Transverse colon (tissue), 4 donors: ENCODE measurements at regions not wholly inside any gene's neighbourhood (a gene's known extent, or its start where the extent isn't known, plus 50 kb on each side); places are given as distances from the start of the nearest gene placed in this dataset.
A peak's percentile ranks its signal among the peaks of the same experiment; 100 is the strongest.

Experiments used
- DNase-seq: peaks from one replicate; pipeline ENCODE4 v3.0.0-alpha.2; 2019
- H3K27ac ChIP-seq, 4 donors: fragments of 200-600 bp; sonication (generic); 2 replicates each; pipeline ENCODE4 v1.5.1; 2016 to 2018; ENCODE audit warnings: inconsistent platforms in 4 of 4
- H3K27me3 ChIP-seq: fragments of 200-600 bp; sonication (generic); 2 replicates; pipeline ENCODE4 v1.5.1; 2017; ENCODE audit warnings: inconsistent platforms
- H3K36me3 ChIP-seq, 4 donors: fragments of 200-600 bp; sonication (generic); 2 replicates each; pipeline ENCODE4 v1.5.1; 2017 to 2019; ENCODE audit warnings: inconsistent platforms in 4 of 4
- H3K4me1 ChIP-seq, 4 donors: fragments of 200-600 bp; sonication (generic); 2 replicates each; pipeline ENCODE4 v1.5.1; 2017 to 2020; ENCODE audit warnings: inconsistent platforms in 4 of 4
- H3K4me3 ChIP-seq, 4 donors: fragments of 200-600 bp; sonication (generic); 1 replicate in 1 of 4; 2 replicates in 3 of 4; pipeline versions ENCODE4 v1.5.1 to v1.6.1; 2017 to 2019; ENCODE audit warnings: inconsistent platforms in 4 of 4
- H3K9me3 ChIP-seq, 2 donors: fragments of 200-600 bp; sonication (generic); 2 replicates each; pipeline ENCODE4 v1.5.1; 2017 to 2019; ENCODE audit warnings: inconsistent platforms in 2 of 2
- EP300 ChIP-seq: sonication (generic); formaldehyde crosslinking; IDR thresholded peaks from one replicate; pipeline ENCODE4 v1.6.1; 2017; ENCODE audit warnings: antibody characterized with exemption, low read depth
- POLR2A ChIP-seq: fragments of 450-650 bp; IDR thresholded peaks from one replicate; pipeline ENCODE4 v1.6.1; 2016; ENCODE audit warnings: antibody characterized with exemption, mild to moderate bottlenecking, moderate library complexity
- POLR2AphosphoS5 ChIP-seq, 3 donors: sonication (generic); formaldehyde crosslinking; IDR thresholded peaks; one replicate each; pipeline ENCODE4 v1.6.1; 2016; ENCODE audit warnings: antibody characterized with exemption in 3 of 3
- WGBS, 2 donors: methylation state at CpG; one replicate each; pipeline ENCODE4 v1.1.5; 2018; ENCODE audit warnings: low coverage in 1 of 2; 5-methylcytosine and 5-hydroxymethylcytosine counted together
- in situ Hi-C, 4 donors: fragments of 200-750 bp; cut with MboI; loops; one replicate each; pipeline versions ENCODE4 v1.15.0 to v1.15.1; 2017; ENCODE audit warnings: low sequenced_read_pairs in 3 of 4, low pct_ligation_motif_present in 1 of 4, low pct_unique_long_range_greater_than_20kb in 1 of 4
- intact Hi-C: fragments of 100-400 bp; cut with DNase I; formaldehyde crosslinking; loops from one replicate; pipeline ENCODE4 v1.15.1; 2023; ENCODE audit warnings: low total_unique reads
- TF ChIP-seq, protein P1 (sequence below), 5 experiments: fragments of 200-600 bp in 3 of 5; fragments of 450-650 bp in 2 of 5; sonication (generic) in 3 of 5; IDR thresholded peaks; 1 replicate in 2 of 5; 2 replicates in 3 of 5; pipeline ENCODE4 v1.5.1; 2016 to 2017; ENCODE audit warnings: antibody characterized with exemption in 5 of 5, inconsistent platforms in 3 of 5, mild to moderate bottlenecking in 2 of 5, moderate library complexity in 1 of 5

DNA sequence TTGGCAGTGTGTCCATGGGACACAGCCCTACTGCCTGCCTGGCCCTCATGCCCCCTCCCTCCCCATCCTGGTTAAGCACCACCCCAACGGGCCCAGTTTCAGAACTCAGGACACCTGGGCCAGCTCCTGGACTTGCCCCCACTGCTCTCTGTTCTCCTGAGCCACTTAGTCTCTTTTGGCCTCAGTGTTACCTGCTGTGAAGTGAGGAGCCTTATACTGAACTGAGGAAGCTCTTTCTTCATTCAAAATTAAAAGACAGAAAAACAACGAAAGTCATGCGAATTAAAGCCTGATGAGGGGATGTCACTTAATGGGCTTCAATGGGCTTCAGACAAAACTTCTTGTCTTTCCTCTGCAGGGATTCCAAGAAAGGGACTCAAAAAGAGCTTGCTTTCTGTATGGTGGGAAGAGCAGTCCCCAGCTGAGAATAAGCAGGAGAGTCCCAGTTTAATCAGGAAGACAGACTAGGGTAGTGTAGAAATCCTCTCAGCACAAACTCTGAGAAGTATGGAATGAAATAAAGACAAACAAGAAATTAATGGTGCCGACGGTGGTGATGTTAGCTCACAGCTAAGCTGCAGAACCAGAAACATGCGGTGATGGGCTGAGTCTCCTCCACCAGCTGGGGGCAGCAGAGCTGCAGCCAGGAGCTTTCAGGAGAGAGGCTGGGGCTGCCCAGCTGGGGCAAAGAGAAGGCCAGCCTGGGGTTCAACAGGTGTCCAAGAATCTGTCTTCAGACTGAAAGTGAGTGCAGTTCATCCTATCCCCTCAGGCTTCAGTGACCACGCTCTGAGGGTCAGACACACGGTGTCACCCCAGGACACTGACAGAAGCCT, 101.0 kb downstream of the GGTLC2 start:
- 29 to 37% methylated on average over 5 to 6 of the region's 8 CpGs for WGBS, 2 donors
- in situ Hi-C loops = no loop called here
- no peak overlapping the region for H3K27ac ChIP-seq

DNA sequence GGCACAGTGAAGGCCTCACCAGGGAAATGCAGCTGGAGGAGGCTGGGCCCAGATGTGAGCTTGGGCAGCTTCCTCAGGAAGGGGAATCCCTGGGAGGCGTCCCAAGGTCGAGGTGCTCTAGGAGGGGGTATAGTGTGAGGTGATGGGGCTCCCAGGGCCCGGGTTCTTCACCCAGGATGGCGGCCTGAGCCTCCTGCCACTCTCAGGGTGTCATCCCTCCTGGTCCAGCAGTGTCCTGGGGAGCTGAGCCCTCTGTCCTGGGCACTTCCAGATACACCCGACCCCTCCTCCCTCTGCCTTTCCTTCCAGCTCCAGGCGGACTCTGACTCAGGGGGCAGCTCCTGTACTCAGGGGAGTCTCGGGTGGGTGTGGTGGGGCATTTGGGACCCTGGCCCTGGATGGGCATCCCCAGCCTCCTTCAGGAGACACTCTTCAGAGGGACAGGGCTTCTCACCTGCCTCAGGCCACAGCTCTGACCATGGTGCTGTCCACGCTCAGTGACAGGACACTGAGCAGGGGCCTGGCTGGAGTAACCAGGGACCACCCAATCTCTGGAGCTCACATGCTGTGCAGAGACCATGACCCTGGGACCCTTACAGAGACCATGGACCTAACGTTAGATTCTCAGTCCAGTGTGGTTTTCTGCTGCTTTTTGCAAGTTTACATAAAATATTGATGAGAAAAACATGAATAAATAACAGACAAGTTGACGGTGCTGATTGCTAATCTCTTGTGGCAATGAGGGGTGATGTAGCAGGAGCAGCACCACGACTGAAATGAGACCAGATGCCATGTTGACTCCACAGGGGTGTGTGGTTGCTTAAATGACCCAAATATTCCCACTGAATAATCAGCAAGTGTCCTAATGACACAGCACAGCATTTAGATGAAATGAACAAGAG, 101.9 kb downstream of the GGTLC2 start:
- Histone ChIP-seq H3K9me3 (no peaks in the 10 kb centered on the region), H3K27ac (peak overlapping the region in 1 of 4 donors; percentile 30), H3K36me3 (no peaks in the 10 kb centered on the region), H3K4me1 (no peaks in the 10 kb centered on the region), H3K4me3 (no peak overlapping the region), H3K27me3 (peaks cover 15% of the 10 kb centered on the region)
- 73 to 80% methylated on average over 1 to 5 of the region's 11 CpGs for WGBS, 2 donors
- intact Hi-C loops (no loop called here), in situ Hi-C loops (no loop called here)
- DNase-seq = no peak
- TF ChIP-seq EP300 (no peak), POLR2AphosphoS5 (IDR thresholded peaks at IDR 0.05) (no peak), POLR2A (no peak)
- TF ChIP-seq, protein P1, sequence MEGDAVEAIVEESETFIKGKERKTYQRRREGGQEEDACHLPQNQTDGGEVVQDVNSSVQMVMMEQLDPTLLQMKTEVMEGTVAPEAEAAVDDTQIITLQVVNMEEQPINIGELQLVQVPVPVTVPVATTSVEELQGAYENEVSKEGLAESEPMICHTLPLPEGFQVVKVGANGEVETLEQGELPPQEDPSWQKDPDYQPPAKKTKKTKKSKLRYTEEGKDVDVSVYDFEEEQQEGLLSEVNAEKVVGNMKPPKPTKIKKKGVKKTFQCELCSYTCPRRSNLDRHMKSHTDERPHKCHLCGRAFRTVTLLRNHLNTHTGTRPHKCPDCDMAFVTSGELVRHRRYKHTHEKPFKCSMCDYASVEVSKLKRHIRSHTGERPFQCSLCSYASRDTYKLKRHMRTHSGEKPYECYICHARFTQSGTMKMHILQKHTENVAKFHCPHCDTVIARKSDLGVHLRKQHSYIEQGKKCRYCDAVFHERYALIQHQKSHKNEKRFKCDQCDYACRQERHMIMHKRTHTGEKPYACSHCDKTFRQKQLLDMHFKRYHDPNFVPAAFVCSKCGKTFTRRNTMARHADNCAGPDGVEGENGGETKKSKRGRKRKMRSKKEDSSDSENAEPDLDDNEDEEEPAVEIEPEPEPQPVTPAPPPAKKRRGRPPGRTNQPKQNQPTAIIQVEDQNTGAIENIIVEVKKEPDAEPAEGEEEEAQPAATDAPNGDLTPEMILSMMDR (IDR thresholded peaks at IDR 0.05) = no peak

More for the DNA sequence above, 101.0 kb downstream of the GGTLC2 start:
- intact Hi-C loops = no loop called here
- TF ChIP-seq POLR2A (no peak), EP300 (no peak), POLR2AphosphoS5 (IDR thresholded peaks at IDR 0.05) (no peak)
- TF ChIP-seq, protein P1 (IDR thresholded peaks at IDR 0.05) = peak; percentile 39 to 51 (median 45)
- Histone ChIP-seq H3K4me3 (no peak overlapping the region), H3K4me1 (no peaks in the 10 kb centered on the region), H3K36me3 (no peaks in the 10 kb centered on the region), H3K27me3 (peaks cover 16% of the 10 kb centered on the region), H3K9me3 (no peaks in the 10 kb centered on the region)
- peak; percentile 65 for DNase-seq

DNA sequence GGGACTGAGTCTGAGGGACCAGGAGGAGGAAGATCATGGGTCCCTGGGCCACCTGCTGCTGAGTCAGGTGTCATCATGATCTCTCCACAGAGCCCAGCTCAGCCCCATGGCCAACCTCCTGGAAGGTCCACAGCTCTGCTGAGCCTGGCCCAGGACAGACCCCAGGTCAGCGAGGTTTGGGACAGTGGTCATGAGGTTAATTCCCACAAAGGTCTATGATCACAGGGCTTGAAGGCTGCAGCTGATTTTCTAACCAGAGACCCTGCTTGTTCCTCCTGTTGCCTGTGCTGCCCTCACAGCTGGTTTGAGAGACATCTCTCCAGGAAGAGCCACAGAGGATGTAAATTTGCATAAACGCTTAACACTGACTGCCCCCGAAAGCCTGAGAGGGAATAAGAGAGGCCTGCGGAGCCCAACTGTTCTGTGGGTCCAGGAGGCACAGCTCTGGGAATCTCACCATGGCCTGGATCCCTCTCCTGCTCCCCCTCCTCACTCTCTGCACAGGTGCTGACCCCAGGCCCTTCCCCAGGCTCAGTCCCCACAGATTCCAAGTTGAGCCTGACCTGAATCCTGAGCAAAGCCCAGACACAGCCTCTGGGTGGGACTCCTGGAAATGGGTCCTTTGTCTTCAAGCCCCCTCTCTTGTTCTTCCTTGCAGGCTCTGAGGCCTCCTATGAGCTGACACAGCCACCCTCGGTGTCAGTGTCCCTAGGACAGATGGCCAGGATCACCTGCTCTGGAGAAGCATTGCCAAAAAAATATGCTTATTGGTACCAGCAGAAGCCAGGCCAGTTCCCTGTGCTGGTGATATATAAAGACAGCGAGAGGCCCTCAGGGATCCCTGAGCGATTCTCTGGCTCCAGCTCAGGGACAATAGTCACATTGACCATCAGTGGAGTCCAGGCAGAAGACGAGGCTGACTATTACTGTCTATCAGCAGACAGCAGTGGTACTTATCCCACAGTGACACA, 102.8 kb downstream of the GGTLC2 start:
- Histone ChIP-seq H3K36me3 (no peaks in the 10 kb centered on the region), H3K27ac (no peak overlapping the region), H3K4me3 (no peak overlapping the region), H3K9me3 (no peaks in the 10 kb centered on the region), H3K4me1 (no peaks in the 10 kb centered on the region), H3K27me3 (peaks cover 15% of the 10 kb centered on the region)
- in situ Hi-C loops (no loop called here), intact Hi-C loops (no loop called here)
- no peak for TF ChIP-seq POLR2AphosphoS5 (IDR thresholded peaks at IDR 0.05)
- no peak for TF ChIP-seq POLR2A
- TF ChIP-seq, protein P1 (IDR thresholded peaks at IDR 0.05) = no peak
- no peak for TF ChIP-seq EP300
- peak; percentile 16 for DNase-seq
- WGBS, 2 donors = 70 to 80% methylated on average over 1 to 8 of the region's 8 CpGs
